Type B pancreatic cell (in vitro differentiated cells): ENCODE measurements at regions not wholly inside any gene's neighbourhood (a gene's known extent, or its start where the extent isn't known, plus 50 kb on each side); places are given as distances from the start of the nearest gene placed in this dataset.
"Not testable (repeated sequence)": the region's sequence is repeated elsewhere in the genome, so short reads cannot be mapped to it uniquely, and the experiment has no call there.

Experiments
- DNase-seq: peaks from one replicate; pipeline ENCODE4 v3.0.0; 2021; ENCODE audit warnings: mixed read lengths; ENCODE audit not compliant: unreplicated experiment; ENCODE audit errors: extremely low spot score
- H3K27ac Mint-ChIP-seq: 2 replicates; pipeline ENCODE4 v1.8.0; 2021; ENCODE audit warnings: mild to moderate bottlenecking, mixed read lengths
- H3K27me3 Mint-ChIP-seq: 2 replicates; pipeline ENCODE4 v1.8.0; 2021; ENCODE audit warnings: mixed read lengths
- H3K36me3 Mint-ChIP-seq: 2 replicates; pipeline ENCODE4 v1.8.0; 2021; ENCODE audit warnings: mixed read lengths
- H3K4me1 Mint-ChIP-seq: one replicate; pipeline ENCODE4 v1.8.0; 2021; ENCODE audit warnings: mixed read lengths; ENCODE audit not compliant: unreplicated experiment
- H3K4me3 Mint-ChIP-seq: 2 replicates; pipeline ENCODE4 v1.8.0; 2021; ENCODE audit warnings: mild to moderate bottlenecking, mixed read lengths
- H3K9me3 Mint-ChIP-seq: 2 replicates; pipeline ENCODE4 v1.8.0; 2021; ENCODE audit warnings: mixed read lengths
- CTCF ChIP-seq: fragments of 200-600 bp; sonication (generic); conservative IDR thresholded peaks from 2 replicates; pipeline ENCODE4 v1.5.0; 2021; ENCODE audit warnings: antibody characterized with exemption, mild to moderate bottlenecking

GRCh38 chr13:61275251-61275650 lies 140.4 kb downstream of the PCDH20 start:
- Mint-ChIP-seq H3K4me1 (no peaks in the 10 kb centered on the region), H3K27me3 (no peaks in the 10 kb centered on the region), H3K9me3 (no peaks in the 10 kb centered on the region), H3K27ac (no peak overlapping the region), H3K36me3 (no peaks in the 10 kb centered on the region), H3K4me3 (no peak overlapping the region)
- no peak for DNase-seq
- TF ChIP-seq CTCF, result no peak

- DNase-seq, H3K4me3 Mint-ChIP-seq, H3K36me3 Mint-ChIP-seq, H3K4me1 Mint-ChIP-seq, H3K9me3 Mint-ChIP-seq, H3K27me3 Mint-ChIP-seq, H3K27ac Mint-ChIP-seq: not testable (repeated sequence)
Measured at GRCh38 chr13:61266896-61267295, 148.8 kb downstream of the PCDH20 start.

GRCh38 chr13:61261746-61262472 lies 153.7 kb downstream of the PCDH20 start:
- Mint-ChIP-seq H3K27me3 (no peaks in the 10 kb centered on the region), H3K27ac (no peak overlapping the region), H3K4me1 (no peaks in the 10 kb centered on the region), H3K9me3 (no peaks in the 10 kb centered on the region), H3K36me3 (no peaks in the 10 kb centered on the region), H3K4me3 (no peak overlapping the region)
- no peak for DNase-seq
- no peak for TF ChIP-seq CTCF

GRCh38 chr13:61258185-61258584 lies 157.5 kb downstream of the PCDH20 start:
- TF ChIP-seq CTCF, result no peak
- H3K9me3 Mint-ChIP-seq, result no peaks in the 10 kb centered on the region

GRCh38 chr13:61255040-61255796 lies 160.4 kb downstream of the PCDH20 start:
- no peaks in the 10 kb centered on the region for H3K9me3 Mint-ChIP-seq
- peak; percentile 65 for TF ChIP-seq CTCF
- H3K4me1 Mint-ChIP-seq, result no peaks in the 10 kb centered on the region
- H3K27me3 Mint-ChIP-seq, result no peaks in the 10 kb centered on the region
- H3K27ac Mint-ChIP-seq, result no peak overlapping the region
- no peak overlapping the region for H3K4me3 Mint-ChIP-seq
- DNase-seq, result no peak
- H3K36me3 Mint-ChIP-seq, result no peaks in the 10 kb centered on the region

More at GRCh38 chr13:61258185-61258584, 157.5 kb downstream of the PCDH20 start:
- H3K4me3 Mint-ChIP-seq, result no peak overlapping the region
- H3K4me1 Mint-ChIP-seq, result no peaks in the 10 kb centered on the region
- H3K27me3 Mint-ChIP-seq, result no peaks in the 10 kb centered on the region
- H3K36me3 Mint-ChIP-seq, result no peaks in the 10 kb centered on the region
- no peak for DNase-seq
- H3K27ac Mint-ChIP-seq, result no peak overlapping the region
